ENCODE measurements at regions not wholly inside any gene's neighbourhood (a gene's known extent, or its start where the extent isn't known, plus 50 kb on each side); places are given as distances from the start of the nearest gene placed in this dataset.

DNA sequence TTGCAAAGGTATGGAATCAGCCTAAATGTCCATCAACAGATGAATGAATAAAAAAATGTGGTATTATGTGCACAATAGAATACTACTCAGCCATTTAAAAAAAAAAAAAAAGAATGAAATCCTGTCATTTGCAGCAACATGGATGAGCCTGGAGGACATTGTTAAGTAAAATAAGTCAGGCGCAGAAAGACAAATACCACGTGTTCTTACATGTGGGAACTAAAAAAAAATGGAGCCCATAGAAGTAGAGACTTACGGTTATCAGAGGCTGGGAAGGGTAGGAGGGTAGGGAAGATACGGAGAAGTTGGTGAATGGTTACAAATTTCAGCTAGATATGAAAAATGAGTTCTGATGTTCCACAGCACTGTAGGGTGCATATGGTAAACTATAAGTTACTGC, 97.2 kb upstream of the SIRPG start:
- intact Hi-C loops (cut with micrococcal nuclease; ENCODE audit: unreplicated experiment) (no loop called here), in situ Hi-C loops (cut with HindIII; ENCODE audit: extremely low pct_ligation_motif_present, low pct_unique_long_range_greater_than_20kb) (no loop called here)
- ATAC-seq (no peak), FAIRE-seq (no peak), DNase-seq (ENCODE audit: low spot score) (no peak)
- no peak overlapping the region for H2AFZ ChIP-seq (ENCODE audit: low read length)
- H3K9me3 ChIP-seq (ENCODE audit: low read length) = no peaks in the 10 kb centered on the region
- no TSS peak for BruUV-seq (replicated peaks)
- no peaks in the 10 kb centered on the region for H3K79me2 ChIP-seq (ENCODE audit: insufficient read depth, low read length)
- no peak overlapping the region for H3K9ac ChIP-seq (ENCODE audit: insufficient read depth, low read depth, low read length)
- H3K4me3 ChIP-seq (replicated peaks in 1 of 3; ENCODE audit: insufficient read depth in 1 of 3, low read depth in 2 of 3, low read length in 3 of 3) = no peak overlapping the region
- no peaks in the 10 kb centered on the region; a peak in 1 of 5 replicates for H3K27me3 ChIP-seq (ENCODE audit: control insufficient read depth in 1 of 2, insufficient read depth in 2 of 2, low read length in 2 of 2)
- CTCF ChIA-PET (ENCODE audit: low intra/inter-chr PET ratio, low total read pairs) = no interaction called here
- no peak for TF ChIP-seq AGO1 (IDR thresholded peaks at IDR 0.05; ENCODE audit: low read depth, low read length, poor library complexity, severe bottlenecking)
- TF ChIP-seq, protein P1, sequence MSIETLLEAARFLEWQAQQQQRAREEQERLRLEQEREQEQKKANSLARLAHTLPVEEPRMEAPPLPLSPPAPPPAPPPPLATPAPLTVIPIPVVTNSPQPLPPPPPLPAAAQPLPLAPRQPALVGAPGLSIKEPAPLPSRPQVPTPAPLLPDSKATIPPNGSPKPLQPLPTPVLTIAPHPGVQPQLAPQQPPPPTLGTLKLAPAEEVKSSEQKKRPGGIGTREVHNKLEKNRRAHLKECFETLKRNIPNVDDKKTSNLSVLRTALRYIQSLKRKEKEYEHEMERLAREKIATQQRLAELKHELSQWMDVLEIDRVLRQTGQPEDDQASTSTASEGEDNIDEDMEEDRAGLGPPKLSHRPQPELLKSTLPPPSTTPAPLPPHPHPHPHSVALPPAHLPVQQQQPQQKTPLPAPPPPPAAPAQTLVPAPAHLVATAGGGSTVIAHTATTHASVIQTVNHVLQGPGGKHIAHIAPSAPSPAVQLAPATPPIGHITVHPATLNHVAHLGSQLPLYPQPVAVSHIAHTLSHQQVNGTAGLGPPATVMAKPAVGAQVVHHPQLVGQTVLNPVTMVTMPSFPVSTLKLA (IDR thresholded peaks at IDR 0.05) = peak; percentile 94
- WGBS (ENCODE audit: low lambda C conversion rate) = 64% methylated on average over 4 of the region's 4 CpGs
- H3K27ac ChIP-seq (ENCODE audit: extremely low read length, insufficient read depth, low read length) = no peak overlapping the region
- H3K4me1 ChIP-seq (ENCODE audit: insufficient read depth, low read length) = peaks cover 25% of the 10 kb centered on the region
- H4K20me1 ChIP-seq (ENCODE audit: insufficient read depth, low read length) = no peaks in the 10 kb centered on the region
- H3K4me2 ChIP-seq (ENCODE audit: low read depth, low read length) = no peak overlapping the region
- POLR2A ChIA-PET = no interaction called here
- H3K36me3 ChIP-seq (replicated peaks in 1 of 2; ENCODE audit: control insufficient read depth in 1 of 2, insufficient read depth in 2 of 2, low read length in 2 of 2) = no peaks in the 10 kb centered on the region

DNA sequence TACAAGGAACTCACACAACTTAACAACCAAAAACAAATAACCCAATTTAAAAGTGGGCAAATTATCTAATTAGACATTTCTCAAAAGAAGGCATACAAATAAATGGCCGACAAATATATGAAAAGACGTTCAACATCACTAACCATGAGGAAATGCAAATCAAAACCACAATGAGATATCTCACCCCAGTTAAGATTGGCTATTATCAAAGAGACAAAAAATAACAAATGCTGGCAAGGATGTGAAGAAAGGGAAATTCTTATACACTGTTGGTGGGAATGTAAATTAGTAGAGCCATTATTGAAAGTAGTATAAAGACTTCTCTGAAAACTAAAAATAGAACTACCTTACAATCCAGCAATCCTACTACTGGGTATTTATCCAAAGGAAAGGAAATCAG, 96.7 kb upstream of the SIRPG start:
- ATAC-seq = no peak
- Histone ChIP-seq H3K4me2 (ENCODE audit: low read depth, low read length) (no peak overlapping the region), H3K9me3 (ENCODE audit: low read length) (no peaks in the 10 kb centered on the region), H3K79me2 (ENCODE audit: insufficient read depth, low read length) (no peaks in the 10 kb centered on the region), H3K27me3 (ENCODE audit: control insufficient read depth in 1 of 2, insufficient read depth in 2 of 2, low read length in 2 of 2) (no peaks in the 10 kb centered on the region), H3K36me3 (replicated peaks in 1 of 2; ENCODE audit: control insufficient read depth in 1 of 2, insufficient read depth in 2 of 2, low read length in 2 of 2) (no peaks in the 10 kb centered on the region), H3K9ac (ENCODE audit: insufficient read depth, low read depth, low read length) (no peak overlapping the region), H3K27ac (ENCODE audit: extremely low read length, insufficient read depth, low read length) (no peak overlapping the region), H3K4me1 (ENCODE audit: insufficient read depth, low read length) (peaks cover 25% of the 10 kb centered on the region), H3K4me3 (replicated peaks in 1 of 3; ENCODE audit: insufficient read depth in 1 of 3, low read depth in 2 of 3, low read length in 3 of 3) (no peak overlapping the region), H4K20me1 (ENCODE audit: insufficient read depth, low read length) (no peaks in the 10 kb centered on the region), H2AFZ (ENCODE audit: low read length) (no peak overlapping the region)
- 5% methylated on average over 2 of the region's 2 CpGs for WGBS (ENCODE audit: low lambda C conversion rate)
- in situ Hi-C loops (cut with HindIII; ENCODE audit: extremely low pct_ligation_motif_present, low pct_unique_long_range_greater_than_20kb) (no loop called here), intact Hi-C loops (cut with micrococcal nuclease; ENCODE audit: unreplicated experiment) (no loop called here)
- FAIRE-seq = no peak
- no peak for DNase-seq (ENCODE audit: low spot score)
- CTCF ChIA-PET (ENCODE audit: low intra/inter-chr PET ratio, low total read pairs) = no interaction called here
- TF ChIP-seq PTBP1 (IDR thresholded peaks at IDR 0.05; ENCODE audit: low read depth, low read length, poor library complexity, severe bottlenecking) = no peak
- no TSS peak for BruUV-seq (replicated peaks)
- POLR2A ChIA-PET = no interaction called here

Measured in HepG2 (cell line).